HG02571 (cell line): ENCODE measurements at regions not wholly inside any gene's neighbourhood (a gene's known extent, or its start where the extent isn't known, plus 50 kb on each side); places are given as distances from the start of the nearest gene placed in this dataset.
"Not testable (repeated sequence)": the region's sequence is repeated elsewhere in the genome, so short reads cannot be mapped to it uniquely, and the experiment has no call there.

Experiments
- ATAC-seq: cut with Tn5 transposase; IDR thresholded peaks from one replicate; pipeline ENCODE4 v1.9.1; 2021; ENCODE audit warnings: mild to moderate bottlenecking, moderate library complexity; ENCODE audit not compliant: unreplicated experiment

DNA sequence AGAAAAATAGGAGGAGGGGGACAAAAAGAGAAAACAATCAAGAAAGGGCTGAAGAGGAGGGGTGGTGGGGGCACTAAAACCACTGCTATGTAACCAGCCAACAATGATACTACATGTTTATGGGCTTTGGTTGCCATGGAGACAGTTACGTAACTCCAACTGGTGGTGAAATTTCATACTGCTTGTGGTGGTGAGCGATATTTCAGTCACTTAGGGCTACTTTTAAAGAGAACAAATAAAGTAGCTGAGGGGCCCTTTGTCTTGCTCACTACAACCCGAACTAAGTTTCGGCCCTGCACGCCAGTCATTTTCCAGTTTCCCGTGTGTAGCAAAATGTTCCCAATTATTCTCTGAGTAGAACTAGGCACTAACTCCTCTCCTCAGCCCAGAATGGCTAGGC is 275.2 kb upstream of the EDA2R start:
- no peak for ATAC-seq

DNA sequence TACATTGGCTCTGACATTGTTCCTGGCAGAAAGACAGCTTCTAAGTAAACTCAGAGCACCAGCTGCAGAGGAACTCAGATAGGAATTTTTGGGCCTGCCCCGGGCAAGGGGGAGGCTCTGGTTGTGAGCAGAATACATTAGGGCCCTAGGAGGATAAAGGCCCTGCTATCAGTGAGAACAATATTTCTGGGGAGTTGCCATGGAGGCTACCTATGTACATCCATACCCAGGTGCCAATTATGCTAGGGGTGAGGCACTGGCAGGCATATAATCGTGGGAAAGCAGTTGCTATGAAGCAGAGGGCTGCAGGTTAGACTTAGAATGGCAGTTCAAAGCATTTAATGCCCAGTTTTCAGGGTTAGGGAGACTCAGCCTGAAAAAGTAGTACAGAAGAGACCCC is 273.5 kb upstream of the EDA2R start:
- ATAC-seq, result no peak

DNA sequence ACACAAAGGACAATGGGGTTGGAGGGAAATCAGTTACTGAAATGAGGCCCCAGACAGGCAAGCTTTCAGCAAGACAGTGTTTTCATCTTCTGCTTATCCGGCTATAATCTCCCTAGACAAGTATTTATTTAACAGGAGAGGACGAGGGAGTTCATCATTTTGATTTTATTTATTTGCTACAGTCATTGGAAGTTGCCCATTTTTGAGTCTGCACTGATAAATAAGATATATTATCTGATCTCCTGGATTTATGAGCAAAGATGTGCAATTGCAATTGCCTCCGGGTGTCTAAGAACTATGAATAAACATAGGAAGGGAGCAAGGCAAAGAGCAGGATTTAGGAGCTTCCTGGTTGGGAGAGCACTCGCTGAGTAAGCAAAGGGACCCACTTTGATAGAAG is 263.2 kb upstream of the EDA2R start:
- ATAC-seq, result no peak

DNA sequence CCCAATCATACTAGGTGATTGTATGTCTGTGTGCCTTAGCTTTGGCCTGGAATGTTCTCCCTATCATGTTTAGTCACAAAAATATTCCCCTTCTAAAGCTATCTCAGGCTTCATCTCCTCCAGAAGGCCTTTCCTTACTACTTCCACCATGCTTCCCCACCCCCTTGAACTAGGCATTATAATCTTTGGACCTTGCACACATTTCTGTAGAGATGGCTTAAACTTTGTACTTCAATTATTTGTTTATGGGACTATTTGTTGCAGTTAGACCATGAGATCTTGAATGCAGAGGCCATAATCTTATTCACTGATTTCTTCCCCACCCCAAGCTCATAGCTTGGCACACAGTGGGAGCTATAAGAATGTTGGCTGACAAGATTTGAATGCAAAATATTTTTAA is 262.0 kb upstream of the EDA2R start:
- ATAC-seq, result no peak

DNA sequence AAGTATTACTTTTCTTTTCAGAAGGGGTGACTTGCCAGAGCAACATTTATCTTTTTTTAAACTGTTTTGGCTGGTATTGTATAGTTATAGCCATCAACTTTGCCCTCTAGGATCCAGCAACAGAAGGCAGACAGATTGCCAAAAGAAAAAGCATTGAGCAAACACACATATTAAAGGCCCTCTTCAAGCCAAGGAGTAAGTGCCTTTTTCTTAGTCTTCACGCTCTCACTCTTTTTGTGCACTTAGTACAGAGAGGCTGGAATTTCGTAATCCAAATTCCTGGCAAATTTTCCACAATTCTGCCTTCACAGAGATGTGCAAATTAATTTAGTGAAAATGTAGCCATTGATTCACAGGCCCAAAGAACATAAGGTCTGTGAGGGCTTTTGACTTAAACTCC is 253.1 kb upstream of the EDA2R start:
- no peak for ATAC-seq

DNA sequence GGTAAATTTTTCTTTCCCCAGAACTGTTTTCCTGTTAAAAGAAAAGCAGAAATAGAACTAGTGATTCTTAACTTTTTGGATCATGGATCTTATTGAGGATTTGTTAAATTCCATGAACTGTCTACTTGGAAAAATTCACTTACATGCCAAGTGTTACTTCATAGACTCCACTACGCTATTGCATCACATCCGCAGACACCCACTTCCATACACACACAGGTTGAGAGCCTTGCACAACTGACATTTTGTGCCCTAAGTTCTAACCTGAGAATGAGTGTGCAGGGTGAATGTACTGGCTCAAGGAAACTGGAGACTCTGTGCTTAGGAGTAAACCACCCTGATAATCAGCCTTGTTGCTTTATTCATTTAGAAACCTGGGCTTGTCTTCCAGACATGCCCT is 250.5 kb upstream of the EDA2R start:
- no peak for ATAC-seq

DNA sequence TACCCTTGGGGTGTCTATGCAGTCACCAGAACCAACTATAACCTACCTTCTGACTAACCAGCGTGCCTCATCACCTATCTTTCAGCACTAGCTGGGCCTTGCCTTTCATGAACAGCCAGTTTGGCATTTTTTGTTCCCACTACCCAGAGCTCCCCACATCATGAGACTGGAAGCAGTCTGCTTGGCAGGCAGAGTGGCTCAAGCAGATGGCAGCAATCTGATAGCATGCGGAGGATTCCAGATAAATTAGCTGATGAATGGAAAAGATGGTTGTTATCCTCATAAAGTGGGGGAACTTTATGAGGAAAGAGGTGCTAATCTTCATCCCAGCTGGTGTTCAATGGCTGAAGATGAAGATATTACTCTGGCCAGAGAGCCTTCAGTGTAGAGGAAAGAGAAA is 243.2 kb upstream of the EDA2R start:
- ATAC-seq, result no peak

DNA sequence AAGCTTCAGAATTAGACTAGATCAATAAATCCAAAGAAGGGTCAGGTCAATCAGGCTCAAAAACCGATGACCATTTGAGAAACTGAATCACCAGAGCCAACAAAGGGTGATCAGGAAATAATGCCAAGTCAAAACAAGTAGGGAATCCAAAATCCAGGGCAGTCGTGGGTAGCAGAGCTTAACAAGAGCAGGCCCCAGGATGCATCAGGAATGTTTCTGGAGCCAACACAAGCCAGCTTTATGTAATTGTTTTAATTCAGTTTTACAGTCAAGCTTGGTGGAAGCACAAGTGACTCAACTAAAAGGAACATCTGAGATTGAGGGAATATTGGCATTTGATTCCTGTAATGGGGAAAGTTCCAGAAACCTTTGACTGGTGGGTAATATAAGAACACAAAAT is 237.9 kb upstream of the EDA2R start:
- no peak for ATAC-seq

DNA sequence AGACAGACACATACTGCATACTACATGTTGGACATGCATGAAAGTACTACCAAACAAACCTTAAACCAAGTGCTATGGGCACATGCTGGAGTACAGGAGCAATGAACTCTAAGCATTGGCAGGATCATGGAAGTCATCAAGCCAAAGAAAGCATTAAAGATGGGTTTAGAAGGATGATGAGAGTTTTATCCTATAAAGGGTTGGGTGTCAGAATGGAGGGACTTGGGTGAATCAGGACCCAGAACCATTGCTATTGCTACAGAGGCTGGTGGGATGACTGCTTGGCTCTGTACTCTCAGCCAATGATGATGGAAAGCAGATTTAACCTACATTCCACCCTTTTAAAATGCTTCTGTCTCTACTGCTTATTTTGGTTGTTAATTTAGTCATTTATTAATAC is 233.9 kb upstream of the EDA2R start:
- ATAC-seq, result no peak

DNA sequence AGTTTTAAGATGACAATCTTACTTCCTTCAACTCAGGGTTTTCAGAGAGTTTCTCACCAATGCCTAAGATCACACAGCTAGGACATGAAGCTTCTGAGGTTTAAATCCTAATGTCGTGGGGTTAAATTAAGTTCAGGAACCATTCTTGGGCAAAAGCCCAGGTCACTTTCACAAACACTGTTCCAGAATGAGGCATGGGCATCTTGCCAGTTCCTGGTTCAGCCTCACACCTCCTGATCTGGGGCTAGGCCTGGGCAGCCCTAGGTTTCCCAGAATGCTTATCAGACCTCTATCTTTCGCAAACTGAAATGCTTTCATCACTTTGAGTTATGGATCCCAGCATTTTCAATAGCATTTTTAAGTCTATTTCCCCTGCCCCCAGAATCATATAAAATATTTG is 224.8 kb upstream of the EDA2R start:
- ATAC-seq, result no peak

DNA sequence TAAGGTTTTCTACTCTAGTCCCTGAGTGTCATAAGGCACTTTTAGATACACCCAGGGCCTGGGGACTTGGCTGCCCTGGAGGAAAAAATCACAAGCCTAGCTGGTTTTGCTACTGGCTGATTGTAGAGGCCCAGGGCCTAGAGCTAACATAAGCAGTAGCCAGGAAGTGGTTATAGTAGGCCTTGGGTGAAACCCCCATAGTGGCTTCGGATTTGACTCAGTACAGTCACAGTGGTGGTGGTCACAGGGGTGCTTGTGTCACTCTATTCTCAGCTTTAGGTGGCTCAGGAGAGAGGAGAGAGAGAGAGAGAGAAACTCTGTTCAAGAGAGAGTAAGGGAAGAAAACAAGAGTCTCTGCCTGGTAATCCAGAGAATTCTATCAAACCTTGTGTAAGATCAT is 194.5 kb upstream of the EDA2R start:
- ATAC-seq, result peak; percentile 99

DNA sequence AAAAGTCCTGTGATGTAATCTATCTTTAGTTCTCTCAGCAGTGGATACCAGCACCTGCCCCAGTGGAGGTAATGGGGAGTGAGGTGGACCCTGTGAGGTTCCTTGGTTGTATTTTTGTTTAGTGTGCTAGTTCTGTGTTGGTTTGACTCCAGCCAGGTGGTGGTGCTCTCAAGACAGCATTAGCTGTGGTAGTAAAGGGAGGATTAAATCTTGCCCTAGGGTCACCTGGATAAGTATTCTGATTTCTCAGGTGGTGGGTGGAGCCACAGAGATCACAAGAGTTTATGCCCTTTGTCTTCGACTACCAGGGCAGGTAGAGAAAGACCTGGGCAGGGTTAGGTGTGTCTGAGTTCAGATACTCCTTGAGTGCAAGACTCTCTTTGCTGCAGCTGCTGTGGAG is 176.3 kb upstream of the EDA2R start:
- no peak for ATAC-seq

DNA sequence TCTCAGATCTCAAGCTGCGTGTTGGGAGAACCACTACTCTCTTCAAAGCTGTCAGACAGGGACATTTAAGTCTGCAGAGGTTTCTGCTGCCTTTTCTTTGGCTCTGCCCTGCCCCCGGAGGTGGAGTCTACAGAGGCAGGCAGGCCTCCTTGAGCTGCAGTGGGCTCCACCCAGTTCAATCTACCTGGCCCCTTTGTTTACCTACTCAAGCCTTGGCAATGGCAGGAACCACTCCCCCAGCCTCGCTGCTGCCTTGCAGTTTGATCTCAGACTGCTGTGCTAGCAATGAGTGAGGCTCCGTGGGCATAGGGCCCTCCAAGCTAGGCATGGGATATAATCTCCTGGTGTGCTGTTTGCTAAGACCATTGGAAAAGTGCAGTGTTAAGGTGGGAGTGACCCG is 155.6 kb upstream of the EDA2R start:
- ATAC-seq, result not testable (repeated sequence)

DNA sequence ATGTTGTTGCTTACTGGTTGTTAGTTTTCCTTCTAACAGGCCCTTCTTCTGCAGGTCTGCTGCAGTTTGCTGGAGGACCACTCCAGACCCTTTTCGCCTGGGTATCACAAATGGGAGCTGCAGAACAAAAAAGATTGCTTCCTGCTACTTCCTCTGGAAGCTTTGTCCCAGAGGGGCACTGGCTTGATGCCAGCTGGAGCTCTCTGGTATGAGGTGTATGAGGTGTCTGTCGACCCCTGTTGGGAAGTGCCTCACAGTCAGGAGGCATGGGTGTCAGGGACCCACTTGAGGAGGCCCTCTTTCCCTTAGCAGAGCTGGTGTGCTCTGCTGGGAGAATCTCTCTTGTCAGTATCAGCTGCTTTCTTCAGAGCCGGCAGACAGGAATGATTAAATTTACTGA is 127.4 kb upstream of the EDA2R start:
- no peak for ATAC-seq

DNA sequence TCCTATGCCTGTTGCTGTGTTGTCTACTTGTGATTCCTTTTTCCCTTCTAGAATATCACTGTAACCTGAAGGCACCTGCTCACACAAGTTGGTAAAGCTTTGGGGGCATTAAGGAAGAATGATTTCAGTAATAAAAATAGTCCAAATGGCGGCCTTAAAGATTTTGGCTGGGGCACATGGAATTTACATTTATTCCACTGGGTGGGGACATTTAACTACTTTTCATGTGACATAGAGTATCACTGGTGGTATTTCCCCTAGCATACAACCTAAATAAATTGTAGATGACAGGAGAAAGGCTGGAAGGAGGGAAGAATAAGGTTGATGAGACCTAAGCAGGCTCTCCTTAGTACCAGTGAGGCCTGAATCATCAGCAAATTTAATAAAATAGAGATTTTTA is 121.8 kb upstream of the EDA2R start:
- no peak for ATAC-seq

DNA sequence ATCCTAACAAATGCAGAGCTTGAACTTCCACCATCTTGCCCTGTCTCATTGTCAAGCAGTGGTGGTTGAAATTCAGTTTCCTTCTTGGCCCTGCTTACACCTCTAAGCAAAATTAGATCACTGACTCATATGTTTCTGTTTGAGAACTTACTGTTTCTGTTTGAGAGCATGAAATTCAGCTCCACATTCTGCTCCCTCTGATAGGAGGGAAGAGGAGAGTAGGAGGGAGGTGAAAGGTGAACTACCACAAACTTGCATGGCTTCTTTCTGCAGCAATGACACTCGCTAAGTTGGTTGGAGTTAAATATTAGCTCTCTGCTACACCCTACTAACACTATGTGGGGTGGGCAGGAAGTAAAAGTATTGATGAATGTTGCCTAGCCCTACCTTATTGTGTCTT is 117.8 kb upstream of the EDA2R start:
- ATAC-seq, result no peak

DNA sequence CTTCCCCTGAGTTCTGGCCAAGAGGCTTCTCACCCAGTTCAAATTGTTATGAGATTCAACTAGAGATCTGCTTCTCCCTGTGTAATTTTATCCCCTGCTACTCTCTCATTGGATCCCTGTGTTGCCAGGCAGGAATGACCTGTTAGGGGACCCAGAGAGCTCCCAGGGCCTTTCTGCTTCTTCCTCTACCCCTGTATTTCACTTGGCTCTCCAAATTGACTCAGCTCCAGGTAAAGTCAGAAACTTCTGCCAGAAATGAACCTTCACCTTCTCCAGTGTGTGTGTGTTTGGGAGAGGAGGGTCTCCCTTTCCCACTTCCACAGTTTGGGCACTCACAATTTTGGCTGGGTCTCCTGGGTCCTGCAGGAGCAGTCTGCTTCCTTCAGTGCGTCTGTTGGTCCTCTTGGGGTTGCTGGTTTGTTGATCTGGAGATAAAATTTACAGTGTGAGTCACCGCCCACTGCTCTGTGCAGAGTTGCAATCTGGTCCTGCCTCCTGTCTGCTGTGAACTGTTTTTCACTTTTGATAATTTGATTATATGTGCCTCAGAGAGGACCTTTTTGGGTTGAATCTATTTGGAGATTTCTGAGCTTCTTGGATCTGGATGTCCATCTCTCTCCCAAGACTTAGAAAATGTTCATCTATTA is 112.4 kb upstream of the EDA2R start:
- ATAC-seq, result no peak

DNA sequence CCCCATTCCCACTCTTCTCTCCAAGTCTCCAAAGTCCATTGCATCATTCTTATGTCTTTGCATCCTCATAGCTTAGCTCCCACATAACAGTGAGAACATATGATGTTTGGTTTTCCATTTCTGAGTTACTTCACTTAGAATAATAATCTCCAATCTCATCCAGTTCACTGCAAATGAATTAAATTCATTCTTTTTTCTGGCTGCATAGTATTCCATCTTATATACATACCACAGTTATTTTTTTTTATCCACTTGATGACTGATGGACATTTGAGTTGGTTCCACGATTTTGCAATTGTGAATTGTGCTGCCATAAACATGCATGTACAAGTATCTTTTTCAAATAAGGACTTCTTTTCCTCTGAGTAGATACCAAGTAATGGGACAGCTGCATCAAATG is 105.6 kb upstream of the EDA2R start:
- not testable (repeated sequence) for ATAC-seq

DNA sequence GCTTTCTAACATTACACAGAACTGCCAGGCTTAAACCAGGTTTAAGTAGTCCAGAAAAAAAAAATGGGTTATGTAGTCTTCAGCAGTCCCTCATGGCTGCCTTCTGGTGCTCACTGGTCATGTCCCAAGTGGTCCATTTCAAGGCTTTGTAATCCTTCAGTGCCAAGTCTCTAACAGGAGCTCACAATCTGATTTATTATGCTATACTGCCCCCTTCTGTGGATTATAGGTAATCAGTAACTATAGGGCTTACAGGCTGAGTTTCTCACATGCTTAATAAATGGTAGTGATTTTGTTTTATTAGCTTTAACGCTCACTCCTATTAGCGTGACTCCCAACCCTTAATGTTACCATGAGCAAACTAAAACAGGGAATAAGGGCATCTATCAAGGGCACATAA is 92.5 kb upstream of the EDA2R start:
- no peak for ATAC-seq

DNA sequence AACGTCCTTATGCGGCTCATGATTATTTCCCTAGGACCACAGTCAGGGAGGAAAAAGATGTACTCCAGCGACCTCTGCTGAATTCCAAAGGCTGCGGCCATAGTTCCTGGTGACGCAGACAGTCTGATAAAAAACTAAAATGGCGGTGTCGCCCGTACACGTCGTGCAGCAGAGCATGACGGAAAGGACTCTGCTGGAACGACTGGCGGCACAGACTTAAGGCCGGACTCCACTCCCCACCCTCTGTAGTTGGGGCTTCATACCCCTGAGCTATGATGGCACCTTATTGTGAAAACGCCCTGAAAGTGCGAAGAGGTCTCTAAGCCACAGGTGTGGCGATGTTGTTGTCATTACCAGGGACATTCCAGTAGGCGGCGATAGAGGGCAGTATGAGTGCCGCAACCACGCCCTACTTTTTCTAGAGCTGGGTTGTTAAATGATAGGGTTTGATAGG is 90.0 kb upstream of the EDA2R start:
- peak; percentile 73 for ATAC-seq

DNA sequence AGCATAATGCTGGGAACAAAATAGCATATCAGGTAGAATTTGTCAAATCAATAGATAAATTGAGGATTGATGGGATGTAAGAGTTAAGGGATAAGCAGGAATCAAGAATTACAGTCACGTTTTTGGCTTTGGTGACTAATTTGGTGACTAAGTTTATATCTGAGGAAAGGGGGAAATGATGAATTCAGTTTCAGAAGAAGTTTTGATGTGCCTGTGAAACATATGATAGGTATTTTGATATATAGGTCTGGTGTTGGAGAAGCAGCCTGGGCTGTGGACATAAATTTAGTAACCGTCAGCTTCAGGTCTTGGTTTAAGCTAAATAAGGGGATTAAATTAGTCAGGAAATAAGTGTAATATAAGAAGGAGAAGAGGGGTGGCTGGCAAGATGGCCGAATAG is 79.0 kb upstream of the EDA2R start:
- ATAC-seq, result no peak

DNA sequence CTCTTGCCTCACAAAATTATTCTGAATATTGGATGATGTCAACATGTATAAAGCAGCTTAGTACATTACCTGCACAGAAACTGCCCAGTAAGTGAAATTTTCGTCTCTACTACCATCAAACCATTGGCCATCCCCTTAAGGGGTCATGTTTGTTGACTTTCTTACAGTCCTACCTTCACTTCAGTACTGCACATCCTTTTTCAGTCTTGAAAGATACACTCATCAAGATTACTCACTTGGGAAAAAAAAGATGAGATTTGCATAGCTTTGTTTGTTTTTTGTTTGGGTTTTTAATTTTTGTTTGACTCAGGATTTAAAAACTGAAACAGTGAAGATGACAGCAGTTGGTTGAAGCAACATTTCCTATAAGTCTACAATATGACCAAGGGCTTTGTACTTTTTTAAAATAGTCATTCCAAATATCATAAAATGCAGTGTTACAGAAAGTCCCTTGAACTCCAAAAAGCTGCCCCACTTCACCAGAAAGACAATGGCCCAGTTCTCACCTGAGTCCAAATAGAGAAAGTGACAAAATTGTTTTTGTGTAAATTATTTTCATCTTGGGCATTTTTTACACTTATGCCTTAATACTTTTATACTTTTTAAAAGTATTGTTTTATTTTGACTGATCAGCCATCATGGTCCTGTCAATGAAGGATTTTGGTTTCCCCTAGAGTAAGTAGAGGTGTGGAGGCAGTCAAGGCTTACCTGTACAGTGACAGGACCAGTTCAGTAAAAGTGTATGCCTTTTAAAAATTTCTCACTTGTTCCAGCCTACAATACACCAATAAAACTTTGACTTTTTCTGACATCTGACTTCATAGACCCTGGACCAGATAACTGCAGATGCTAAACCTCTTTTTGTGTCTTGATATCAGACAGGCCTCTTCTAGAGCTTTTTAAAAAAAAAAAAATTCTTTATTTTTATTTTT is 59.7 kb upstream of the EDA2R start:
- no peak for ATAC-seq
